ENCODE measurements at regions not wholly inside any gene's neighbourhood (a gene's known extent, or its start where the extent isn't known, plus 50 kb on each side); places are given as distances from the start of the nearest gene placed in this dataset.

DNA sequence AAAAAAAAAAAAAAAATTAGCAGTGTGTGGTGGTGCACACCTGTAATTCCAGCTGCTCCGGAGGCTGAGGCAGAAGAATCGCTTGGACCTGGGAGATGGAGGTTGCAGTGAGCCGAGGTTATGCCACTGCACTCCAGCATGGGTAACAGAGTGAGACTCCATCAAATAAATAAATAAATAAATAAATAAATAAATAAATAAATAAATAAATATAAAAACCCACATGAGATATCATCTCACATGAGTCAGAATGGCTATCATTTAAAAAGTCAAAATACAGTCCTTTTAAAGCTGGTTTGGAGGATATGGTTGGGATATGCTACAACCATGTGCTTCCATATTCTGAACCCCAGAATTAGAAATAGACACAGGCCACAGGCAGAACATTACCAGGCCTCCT, 114.3 kb downstream of the WSCD1 start:
- TF ChIP-seq, protein P1, sequence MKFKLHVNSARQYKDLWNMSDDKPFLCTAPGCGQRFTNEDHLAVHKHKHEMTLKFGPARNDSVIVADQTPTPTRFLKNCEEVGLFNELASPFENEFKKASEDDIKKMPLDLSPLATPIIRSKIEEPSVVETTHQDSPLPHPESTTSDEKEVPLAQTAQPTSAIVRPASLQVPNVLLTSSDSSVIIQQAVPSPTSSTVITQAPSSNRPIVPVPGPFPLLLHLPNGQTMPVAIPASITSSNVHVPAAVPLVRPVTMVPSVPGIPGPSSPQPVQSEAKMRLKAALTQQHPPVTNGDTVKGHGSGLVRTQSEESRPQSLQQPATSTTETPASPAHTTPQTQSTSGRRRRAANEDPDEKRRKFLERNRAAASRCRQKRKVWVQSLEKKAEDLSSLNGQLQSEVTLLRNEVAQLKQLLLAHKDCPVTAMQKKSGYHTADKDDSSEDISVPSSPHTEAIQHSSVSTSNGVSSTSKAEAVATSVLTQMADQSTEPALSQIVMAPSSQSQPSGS (CRISPR knock-in tag; IDR thresholded peaks at IDR 0.05) = no peak
- TF ChIP-seq, protein P2, sequence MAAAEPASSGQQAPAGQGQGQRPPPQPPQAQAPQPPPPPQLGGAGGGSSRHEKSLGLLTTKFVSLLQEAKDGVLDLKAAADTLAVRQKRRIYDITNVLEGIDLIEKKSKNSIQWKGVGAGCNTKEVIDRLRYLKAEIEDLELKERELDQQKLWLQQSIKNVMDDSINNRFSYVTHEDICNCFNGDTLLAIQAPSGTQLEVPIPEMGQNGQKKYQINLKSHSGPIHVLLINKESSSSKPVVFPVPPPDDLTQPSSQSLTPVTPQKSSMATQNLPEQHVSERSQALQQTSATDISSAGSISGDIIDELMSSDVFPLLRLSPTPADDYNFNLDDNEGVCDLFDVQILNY (CRISPR knock-in tag; IDR thresholded peaks at IDR 0.05) = no peak
- no peak for TF ChIP-seq CBX3 (IDR thresholded peaks at IDR 0.05; ENCODE audit: borderline replicate concordance in 1 of 2, low read length in 2 of 2)
- TF ChIP-seq MYNN (IDR thresholded peaks at IDR 0.05) = no peak
- TF ChIP-seq MYNN (CRISPR knock-in tag; IDR thresholded peaks at IDR 0.05) = no peak
- no peak for TF ChIP-seq NCOR1 (IDR thresholded peaks at IDR 0.05)
- no peak for TF ChIP-seq CREB1 (IDR thresholded peaks at IDR 0.05)
- TF ChIP-seq CREB1 (CRISPR knock-in tag; IDR thresholded peaks at IDR 0.05) = no peak
- no peak for TF ChIP-seq ZKSCAN1 (IDR thresholded peaks at IDR 0.05; ENCODE audit: low read depth, low read length)
- no peak for TF ChIP-seq CBFB (CRISPR knock-in tag; IDR thresholded peaks at IDR 0.05)

Data from K562 (cell line).